ENCODE measurements at regions not wholly inside any gene's neighbourhood (a gene's known extent, or its start where the extent isn't known, plus 50 kb on each side); places are given as distances from the start of the nearest gene placed in this dataset.
"Not testable (repeated sequence)": the region's sequence is repeated elsewhere in the genome, so short reads cannot be mapped to it uniquely, and the experiment has no call there.

GRCh38 chr9:34767087-34767486 is 57.2 kb upstream of the CCL21 start:
- not testable (repeated sequence) for H3K36me3 ChIP-seq (replicated peaks; ENCODE audit: control insufficient read depth, insufficient read depth, low read length); H3K27me3 ChIP-seq (ENCODE audit: control insufficient read depth, insufficient read depth, low read length); DNase-seq; H3K4me3 ChIP-seq (ENCODE audit: insufficient read depth, low read depth, low read length)

GRCh38 chr9:34760196-34761040 is 50.5 kb upstream of the CCL21 start:
- peak; percentile 86 for DNase-seq

More at GRCh38 chr9:34760196-34761040, 50.5 kb upstream of the CCL21 start:
- not testable (repeated sequence) for H3K27me3 ChIP-seq (ENCODE audit: control insufficient read depth, insufficient read depth, low read length); H3K36me3 ChIP-seq (replicated peaks; ENCODE audit: control insufficient read depth, insufficient read depth, low read length); H3K4me3 ChIP-seq (ENCODE audit: insufficient read depth, low read depth, low read length)
